Stomach (tissue), 8 donors: ENCODE measurements at regions not wholly inside any gene's neighbourhood (a gene's known extent, or its start where the extent isn't known, plus 50 kb on each side); places are given as distances from the start of the nearest gene placed in this dataset.

Experiments used
- DNase-seq, 2 donors: peaks; one replicate each; pipeline versions ENCODE4 v3.0.0 to v3.0.0-alpha.2; 2013 to 2019
- H3K27ac ChIP-seq, 5 donors: fragments of 200-600 bp in 4 of 5; sonication (generic) in 4 of 5; one replicate each; pipeline ENCODE4 v1.5.1; 2013 to 2019; ENCODE audit warnings: mild to moderate bottlenecking in 1 of 5, moderate library complexity in 1 of 5
- H3K27me3 ChIP-seq, 3 donors: fragments of 200-600 bp; sonication (generic); one replicate each; pipeline ENCODE4 v1.5.1; 2017 to 2019; ENCODE audit warnings: mixed run types in 1 of 3
- H3K36me3 ChIP-seq, 4 donors: fragments of 200-600 bp; sonication (generic); 1 replicate in 3 of 4; 2 replicates in 1 of 4; pipeline ENCODE4 v1.5.1; 2016 to 2019
- H3K4me1 ChIP-seq, 4 donors: fragments of 200-600 bp; sonication (generic); one replicate each; pipeline ENCODE4 v1.5.1; 2016 to 2019
- H3K4me3 ChIP-seq, 4 donors: fragments of 200-600 bp; sonication (generic) in 3 of 4; one replicate each; pipeline ENCODE4 v1.5.1; 2016 to 2019; ENCODE audit warnings: mild to moderate bottlenecking in 1 of 4
- H3K9me3 ChIP-seq, 4 donors: fragments of 200-600 bp; sonication (generic); one replicate each; pipeline ENCODE4 v1.5.1; 2016 to 2019
- EP300 ChIP-seq: sonication (generic); formaldehyde crosslinking; IDR thresholded peaks from one replicate; pipeline ENCODE4 v1.6.1; 2017; ENCODE audit warnings: antibody characterized with exemption
- POLR2A ChIP-seq, 4 donors: fragments of 450-650 bp; IDR thresholded peaks; one replicate each; pipeline ENCODE4 v1.6.1; 2016; ENCODE audit warnings: antibody characterized with exemption in 4 of 4, control low read depth in 2 of 4, mild to moderate bottlenecking in 1 of 4, moderate library complexity in 1 of 4
- POLR2AphosphoS5 ChIP-seq, 3 donors: sonication (generic); formaldehyde crosslinking; IDR thresholded peaks; one replicate each; pipeline ENCODE4 v1.6.1; 2016; ENCODE audit warnings: antibody characterized with exemption in 3 of 3
- WGBS, 5 donors: extraction: QIAGEN DNeasy Blood & Tissue Kit in 3 of 5; methylation state at CpG; one replicate each; pipeline versions ENCODE4 v1.1.5 to v1.1.7; 2013 to 2018; 5-methylcytosine and 5-hydroxymethylcytosine counted together
- intact Hi-C: fragments of 100-400 bp; cut with DNase I; formaldehyde crosslinking; loops from one replicate; pipeline ENCODE4 v1.15.1; 2023; ENCODE audit warnings: low total_unique reads
- TF ChIP-seq, protein P1 (sequence below), 7 experiments: fragments of 450-650 bp in 4 of 7; fragments of 200-600 bp in 3 of 7; sonication (generic) in 3 of 7; IDR thresholded peaks; one replicate each; pipeline ENCODE4 v1.5.1; 2016 to 2019; ENCODE audit warnings: antibody characterized with exemption in 7 of 7, control low read depth in 2 of 7, mild to moderate bottlenecking in 1 of 7
- donor health status: healthy with polysubstance abuse.
- donor health status: Bipolar disorder and iron deficiency.
- donor health status: healthy.

DNA sequence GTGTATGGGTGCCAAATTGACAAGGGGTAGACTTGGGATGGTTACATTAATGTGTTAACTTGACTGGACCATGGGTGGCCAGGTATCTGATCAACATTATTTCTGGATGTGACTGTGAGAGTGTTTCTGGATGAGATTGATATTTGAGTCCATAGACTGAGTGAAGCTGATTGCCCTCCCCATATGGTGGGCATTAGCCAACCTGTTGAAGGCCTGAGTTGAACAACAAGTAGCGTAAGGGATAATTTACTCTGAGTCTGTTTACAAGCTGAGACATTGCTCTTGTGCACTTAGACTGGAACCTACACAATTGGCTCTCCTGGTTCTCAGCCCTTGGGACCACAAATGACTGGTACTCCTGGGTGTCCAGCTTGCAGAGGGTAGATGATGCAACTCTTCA, 240.1 kb downstream of the ASXL3 start:
- Histone ChIP-seq H3K27me3 (no peaks in the 10 kb centered on the region), H3K4me1 (peaks cover 0 to 4% (median 0%) of the 10 kb centered on the region in 4 donors), H3K36me3 (no peaks in the 10 kb centered on the region), H3K27ac (no peak overlapping the region), H3K9me3 (peaks cover 0 to 11% (median 0%) of the 10 kb centered on the region in 4 donors), H3K4me3 (no peak overlapping the region)
- WGBS, 5 donors, result 91 to 100% (median 94%) methylated on average over 1 of the region's 1 CpG
- intact Hi-C loops, result no loop called here
- no peak for TF ChIP-seq EP300
- TF ChIP-seq POLR2A (IDR thresholded peaks at IDR 0.05), result no peak
- TF ChIP-seq, protein P1, sequence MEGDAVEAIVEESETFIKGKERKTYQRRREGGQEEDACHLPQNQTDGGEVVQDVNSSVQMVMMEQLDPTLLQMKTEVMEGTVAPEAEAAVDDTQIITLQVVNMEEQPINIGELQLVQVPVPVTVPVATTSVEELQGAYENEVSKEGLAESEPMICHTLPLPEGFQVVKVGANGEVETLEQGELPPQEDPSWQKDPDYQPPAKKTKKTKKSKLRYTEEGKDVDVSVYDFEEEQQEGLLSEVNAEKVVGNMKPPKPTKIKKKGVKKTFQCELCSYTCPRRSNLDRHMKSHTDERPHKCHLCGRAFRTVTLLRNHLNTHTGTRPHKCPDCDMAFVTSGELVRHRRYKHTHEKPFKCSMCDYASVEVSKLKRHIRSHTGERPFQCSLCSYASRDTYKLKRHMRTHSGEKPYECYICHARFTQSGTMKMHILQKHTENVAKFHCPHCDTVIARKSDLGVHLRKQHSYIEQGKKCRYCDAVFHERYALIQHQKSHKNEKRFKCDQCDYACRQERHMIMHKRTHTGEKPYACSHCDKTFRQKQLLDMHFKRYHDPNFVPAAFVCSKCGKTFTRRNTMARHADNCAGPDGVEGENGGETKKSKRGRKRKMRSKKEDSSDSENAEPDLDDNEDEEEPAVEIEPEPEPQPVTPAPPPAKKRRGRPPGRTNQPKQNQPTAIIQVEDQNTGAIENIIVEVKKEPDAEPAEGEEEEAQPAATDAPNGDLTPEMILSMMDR (IDR thresholded peaks at IDR 0.05), result no peak
- no peak for TF ChIP-seq POLR2AphosphoS5 (IDR thresholded peaks at IDR 0.05)
- no peak for DNase-seq

DNA sequence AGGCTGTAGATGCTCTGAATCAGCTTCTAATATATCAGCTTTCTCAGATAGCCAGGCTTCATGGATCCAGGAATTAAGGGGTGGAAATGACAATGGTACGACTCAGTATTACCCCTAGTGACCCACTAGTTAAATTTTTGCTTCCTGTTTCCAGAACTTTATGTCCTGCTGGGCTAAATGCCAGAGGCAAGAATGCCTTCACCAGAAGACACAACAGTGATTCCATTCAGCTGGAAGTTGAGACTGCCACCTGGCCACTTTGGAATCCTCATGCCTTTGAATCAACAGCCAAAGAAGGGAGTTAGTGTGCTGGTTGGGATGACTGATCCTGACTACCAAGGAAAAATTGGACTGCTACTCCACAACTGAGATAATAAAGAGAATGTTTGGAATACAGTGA, 239.1 kb downstream of the ASXL3 start:
- no peak for TF ChIP-seq EP300
- no peak for TF ChIP-seq POLR2A (IDR thresholded peaks at IDR 0.05)
- TF ChIP-seq, protein P1 (IDR thresholded peaks at IDR 0.05), result no peak
- TF ChIP-seq POLR2AphosphoS5 (IDR thresholded peaks at IDR 0.05), result no peak
- WGBS, 5 donors, result 33 to 50% (median 36%) methylated on average over 1 of the region's 1 CpG
- no peak overlapping the region for H3K4me3 ChIP-seq
- peaks cover 0 to 11% (median 0%) of the 10 kb centered on the region in 4 donors for H3K9me3 ChIP-seq
- no peak overlapping the region for H3K27ac ChIP-seq
- H3K36me3 ChIP-seq, result no peaks in the 10 kb centered on the region
- peaks cover 0 to 4% (median 0%) of the 10 kb centered on the region in 4 donors for H3K4me1 ChIP-seq
- DNase-seq, result no peak
- intact Hi-C loops, result no loop called here
- H3K27me3 ChIP-seq, result no peaks in the 10 kb centered on the region

GRCh38 chr18:33814546-33814945, 236.5 kb downstream of the ASXL3 start:
- Histone ChIP-seq H3K4me3 (no peak overlapping the region), H3K9me3 (peaks cover 0 to 7% (median 0%) of the 10 kb centered on the region in 4 donors), H3K27ac (no peak overlapping the region), H3K36me3 (no peaks in the 10 kb centered on the region), H3K4me1 (no peaks in the 10 kb centered on the region), H3K27me3 (no peaks in the 10 kb centered on the region)
- TF ChIP-seq, protein P1 (IDR thresholded peaks at IDR 0.05), result no peak
- TF ChIP-seq POLR2A (IDR thresholded peaks at IDR 0.05) (no peak), POLR2AphosphoS5 (IDR thresholded peaks at IDR 0.05) (no peak), EP300 (no peak)
- DNase-seq, result no peak
- intact Hi-C loops, result no loop called here

- no peak for DNase-seq
- H3K27ac ChIP-seq, result no peak overlapping the region
- intact Hi-C loops, result no loop called here
- H3K27me3 ChIP-seq, result no peaks in the 10 kb centered on the region
- no peaks in the 10 kb centered on the region for H3K9me3 ChIP-seq
- no peaks in the 10 kb centered on the region for H3K36me3 ChIP-seq
- no peaks in the 10 kb centered on the region for H3K4me1 ChIP-seq
- 76 to 97% (median 95%) methylated on average over 2 of the region's 2 CpGs for WGBS, 5 donors
- H3K4me3 ChIP-seq, result no peak overlapping the region
- no peak for TF ChIP-seq POLR2A (IDR thresholded peaks at IDR 0.05)
- no peak for TF ChIP-seq POLR2AphosphoS5 (IDR thresholded peaks at IDR 0.05)
- TF ChIP-seq EP300, result no peak
- TF ChIP-seq, protein P1 (IDR thresholded peaks at IDR 0.05), result no peak
Measured at GRCh38 chr18:33812186-33812585, 234.2 kb downstream of the ASXL3 start.
